T-helper 17 cell (primary cell): ENCODE measurements at regions not wholly inside any gene's neighbourhood (a gene's known extent, or its start where the extent isn't known, plus 50 kb on each side); places are given as distances from the start of the nearest gene placed in this dataset.

ENCODE experiments used
- ATAC-seq: fragments of 150-1000 bp; cut with Tn5 transposase; 2 replicates; pipeline ENCODE4 v1.10.0; 2021; ENCODE audit warnings: mild to moderate bottlenecking, moderate library complexity
- DNase-seq, 3 donors: peaks; one replicate each; pipeline versions ENCODE4 v3.0.0 to v3.0.0-alpha.2; 2020 to 2021
- H3K9me3 ChIP-seq: one replicate; pipeline ENCODE4 v1.7.0; 2013; ENCODE audit warnings: low read length, mild to moderate bottlenecking; ENCODE audit not compliant: control insufficient read depth, poor library complexity, severe bottlenecking
- H3K27ac Mint-ChIP-seq: one replicate; pipeline ENCODE4 v1.8.0; 2022; ENCODE audit warnings: mild to moderate bottlenecking, moderate library complexity, mixed read lengths
- H3K27me3 Mint-ChIP-seq: one replicate; pipeline ENCODE4 v1.8.0; 2022; ENCODE audit warnings: mixed read lengths
- H3K36me3 Mint-ChIP-seq: one replicate; pipeline ENCODE4 v1.8.0; 2022; ENCODE audit warnings: low read depth, mixed read lengths
- H3K4me1 Mint-ChIP-seq: one replicate; pipeline ENCODE4 v1.8.0; 2022; ENCODE audit warnings: mild to moderate bottlenecking, mixed read lengths
- H3K4me3 Mint-ChIP-seq: one replicate; pipeline ENCODE4 v1.8.0; 2022; ENCODE audit warnings: mild to moderate bottlenecking, moderate library complexity, mixed read lengths

DNA sequence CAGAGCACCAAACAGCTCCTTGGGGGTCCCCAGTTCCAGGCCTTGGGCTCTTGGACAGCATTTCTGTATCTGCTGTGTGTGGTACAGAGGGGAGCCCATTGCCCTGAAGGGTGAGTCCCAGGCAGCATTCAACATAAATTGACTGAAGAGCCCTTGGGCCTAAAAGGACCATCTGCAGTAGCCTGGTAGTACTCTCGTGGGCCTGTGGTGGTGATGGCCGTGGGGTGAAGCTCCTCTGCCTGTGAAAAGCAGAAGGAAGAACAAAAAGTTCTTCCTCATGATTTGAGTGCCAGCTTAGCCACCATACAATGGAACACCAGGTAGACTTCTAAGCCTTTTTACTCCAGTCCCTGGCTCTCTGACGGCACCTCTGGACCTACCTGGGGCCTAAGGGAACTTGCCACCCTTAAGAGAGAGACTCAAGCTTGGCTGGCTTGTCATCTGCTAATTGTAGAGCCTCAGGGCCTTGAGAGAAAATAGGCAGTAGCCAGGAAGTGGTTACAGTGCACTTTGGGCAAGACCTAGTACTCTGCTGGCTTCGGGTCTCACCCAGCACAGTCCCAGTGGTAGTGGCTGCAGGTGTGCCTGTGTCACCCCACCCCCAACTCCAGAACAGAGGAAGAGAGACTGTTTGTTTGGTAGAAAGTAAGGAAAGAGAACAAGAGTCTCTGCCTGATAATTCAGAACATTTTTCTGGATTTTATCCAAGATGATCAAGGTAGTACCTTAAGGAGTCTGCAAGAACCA is 84.6 kb upstream of the CERS6 start:
- Mint-ChIP-seq H3K27ac (no peak overlapping the region), H3K4me1 (peaks cover 2% of the 10 kb centered on the region), H3K36me3 (no peaks in the 10 kb centered on the region), H3K27me3 (no peaks in the 10 kb centered on the region), H3K4me3 (no peak overlapping the region)
- DNase-seq (no peak), ATAC-seq (no peak)
- no peaks in the 10 kb centered on the region for H3K9me3 ChIP-seq

DNA sequence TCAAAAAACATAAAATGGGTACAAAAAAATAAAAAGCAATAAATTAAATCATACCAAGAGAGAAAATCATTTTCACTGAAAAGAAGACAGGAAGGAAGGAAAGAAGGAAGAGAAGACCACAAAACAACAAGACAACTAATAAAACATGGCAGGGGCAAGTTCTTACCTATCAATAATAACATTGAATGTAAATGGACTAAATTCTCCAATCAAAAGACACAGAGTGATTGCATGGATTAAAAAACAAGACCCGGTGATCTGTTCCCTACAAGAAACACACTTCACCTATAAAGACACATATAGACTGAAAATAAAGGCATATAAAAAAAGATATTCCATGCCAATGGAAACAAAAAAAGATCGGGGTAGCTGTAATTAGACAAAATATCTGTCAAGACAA is 82.6 kb upstream of the CERS6 start:
- Mint-ChIP-seq H3K27me3 (no peaks in the 10 kb centered on the region), H3K4me1 (peaks cover 2% of the 10 kb centered on the region), H3K27ac (no peak overlapping the region), H3K36me3 (no peaks in the 10 kb centered on the region), H3K4me3 (no peak overlapping the region)
- H3K9me3 ChIP-seq, result no peaks in the 10 kb centered on the region
- no peak for ATAC-seq
- no peak for DNase-seq

DNA sequence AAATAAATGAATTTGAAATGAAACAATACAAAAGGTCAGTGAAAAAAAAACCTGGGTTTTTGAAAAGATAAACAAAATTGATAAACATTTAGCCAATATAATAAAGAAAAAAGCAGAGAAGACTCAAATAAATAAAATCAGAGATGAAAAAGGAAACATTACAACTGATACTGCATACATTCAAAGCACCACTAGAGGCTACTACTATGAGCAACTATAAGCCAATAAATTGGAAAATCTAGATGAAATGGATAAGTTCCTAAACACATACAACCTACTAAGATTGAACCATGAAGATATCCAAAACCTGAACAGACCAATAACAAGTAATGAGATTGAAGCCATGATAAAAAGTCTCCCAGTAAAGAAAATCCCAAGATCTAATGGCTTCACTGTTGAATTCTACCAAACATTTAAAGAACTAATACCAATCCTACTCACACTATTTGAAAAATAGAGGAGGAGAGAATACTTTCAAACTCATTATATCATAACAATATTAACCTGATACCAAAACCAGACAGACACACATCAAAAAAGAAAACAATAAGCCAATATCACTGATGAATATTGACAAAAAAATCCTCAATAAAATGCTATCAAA is 80.8 kb upstream of the CERS6 start:
- no peak overlapping the region for H3K27ac Mint-ChIP-seq
- ATAC-seq, result no peak
- H3K4me1 Mint-ChIP-seq, result peaks cover 2% of the 10 kb centered on the region
- no peak for DNase-seq
- H3K9me3 ChIP-seq, result no peaks in the 10 kb centered on the region
- H3K27me3 Mint-ChIP-seq, result no peaks in the 10 kb centered on the region
- no peaks in the 10 kb centered on the region for H3K36me3 Mint-ChIP-seq
- H3K4me3 Mint-ChIP-seq, result no peak overlapping the region

DNA sequence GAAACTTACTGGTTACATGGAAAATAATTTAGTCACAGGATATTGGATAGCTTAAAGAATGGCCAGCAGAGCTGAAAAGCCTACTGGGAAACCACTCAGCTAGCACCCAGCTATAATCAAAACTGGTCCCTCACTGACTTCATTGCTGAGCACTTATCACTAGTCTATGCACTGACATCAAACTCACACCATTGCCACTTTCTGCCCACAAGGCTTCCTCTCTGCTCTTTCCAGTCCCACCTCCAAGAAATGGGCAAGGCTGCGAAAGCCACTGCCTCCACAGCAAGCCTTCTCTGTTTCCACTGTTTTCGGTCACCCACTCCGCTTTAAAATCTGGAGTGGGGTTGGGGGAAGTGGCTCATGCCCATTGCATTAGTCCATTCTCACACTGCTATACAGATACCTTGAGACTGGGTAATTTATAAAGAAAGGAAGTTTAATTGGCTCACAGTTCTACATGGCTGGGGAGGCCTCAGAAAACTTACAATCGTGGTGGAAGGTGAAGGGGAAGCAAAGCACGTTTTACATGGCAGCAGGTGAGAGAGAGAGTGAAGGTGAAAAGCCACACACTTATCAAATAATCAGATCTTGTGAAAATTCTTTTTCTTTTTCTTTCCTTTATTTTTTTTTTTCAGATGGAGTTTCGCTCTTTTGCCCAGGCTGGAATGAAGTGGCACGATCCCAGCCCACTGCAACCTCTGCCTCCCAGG is 77.0 kb upstream of the CERS6 start:
- H3K27me3 Mint-ChIP-seq, result no peaks in the 10 kb centered on the region
- H3K9me3 ChIP-seq, result no peaks in the 10 kb centered on the region
- DNase-seq (no peak), ATAC-seq (no peak)
- H3K4me1 Mint-ChIP-seq, result no peaks in the 10 kb centered on the region
- H3K4me3 Mint-ChIP-seq, result no peak overlapping the region
- H3K27ac Mint-ChIP-seq, result no peak overlapping the region
- H3K36me3 Mint-ChIP-seq, result peaks cover 1% of the 10 kb centered on the region

DNA sequence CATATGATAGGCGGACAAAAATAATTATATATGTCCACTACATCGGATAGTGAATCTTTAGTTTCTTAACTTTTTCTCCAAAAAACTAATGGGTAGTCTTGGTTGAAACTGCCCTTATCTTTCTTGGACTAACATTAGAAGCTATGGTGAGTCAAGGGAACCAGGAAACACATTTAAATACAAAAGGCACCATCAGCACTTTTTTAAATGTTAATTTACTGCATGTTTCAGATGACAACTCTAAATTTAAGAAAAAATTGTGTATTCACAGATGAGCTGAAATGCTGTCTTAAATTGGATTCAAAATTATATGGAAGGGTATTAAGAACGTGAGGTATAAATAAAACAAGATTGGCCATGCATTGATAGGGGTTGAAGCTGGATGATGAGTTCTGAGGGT is 75.6 kb upstream of the CERS6 start:
- H3K36me3 Mint-ChIP-seq, result peaks cover 3% of the 10 kb centered on the region
- ATAC-seq (no peak), DNase-seq (no peak)
- no peak overlapping the region for H3K4me3 Mint-ChIP-seq
- no peaks in the 10 kb centered on the region for H3K4me1 Mint-ChIP-seq
- no peaks in the 10 kb centered on the region for H3K9me3 ChIP-seq
- H3K27me3 Mint-ChIP-seq, result no peaks in the 10 kb centered on the region
- H3K27ac Mint-ChIP-seq, result no peak overlapping the region

DNA sequence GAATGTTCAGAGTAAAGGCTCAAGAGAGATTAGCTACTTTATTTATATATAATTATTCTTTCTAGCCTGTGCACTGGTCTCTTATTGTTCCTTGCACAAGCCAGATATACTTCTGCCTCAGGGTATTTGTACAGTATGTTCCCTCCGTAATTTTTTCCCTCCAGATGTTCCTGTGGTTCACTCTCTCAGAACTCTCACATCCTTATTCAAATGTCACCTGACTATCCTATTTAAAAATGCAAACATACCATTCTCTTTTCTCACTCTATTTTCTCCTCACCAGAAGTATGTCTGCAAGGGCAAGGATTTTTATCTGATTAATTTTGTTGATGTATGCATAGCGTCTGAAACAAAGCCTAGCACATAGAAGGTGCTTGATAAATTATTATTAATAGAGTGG is 64.0 kb upstream of the CERS6 start:
- no peaks in the 10 kb centered on the region for H3K27me3 Mint-ChIP-seq
- DNase-seq (no peak), ATAC-seq (no peak)
- no peak overlapping the region for H3K4me3 Mint-ChIP-seq
- H3K27ac Mint-ChIP-seq, result no peak overlapping the region
- H3K36me3 Mint-ChIP-seq, result no peaks in the 10 kb centered on the region
- no peaks in the 10 kb centered on the region for H3K4me1 Mint-ChIP-seq
- H3K9me3 ChIP-seq, result no peaks in the 10 kb centered on the region

DNA sequence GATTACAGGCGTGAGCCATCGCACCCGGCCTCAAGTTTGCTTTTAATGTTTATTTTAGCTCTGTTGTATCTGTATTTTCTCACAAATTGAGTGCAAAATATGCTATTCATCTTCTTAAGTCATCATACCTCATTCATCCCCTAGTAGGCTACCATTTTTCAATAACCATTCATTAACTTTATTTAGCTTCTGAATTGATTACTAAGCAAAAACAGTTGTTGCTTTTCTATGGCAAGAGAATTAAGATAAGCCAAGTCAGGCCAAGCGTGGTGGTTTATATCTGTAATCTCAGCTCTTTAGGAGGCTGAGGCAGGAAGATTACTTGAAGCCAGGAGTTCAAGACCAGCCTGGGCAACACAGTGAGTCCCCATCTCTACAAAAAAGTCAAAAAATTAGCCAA is 63.3 kb upstream of the CERS6 start:
- Mint-ChIP-seq H3K36me3 (no peaks in the 10 kb centered on the region), H3K27ac (no peak overlapping the region), H3K4me1 (no peaks in the 10 kb centered on the region), H3K27me3 (no peaks in the 10 kb centered on the region), H3K4me3 (no peak overlapping the region)
- no peaks in the 10 kb centered on the region for H3K9me3 ChIP-seq
- ATAC-seq (no peak), DNase-seq (no peak)

DNA sequence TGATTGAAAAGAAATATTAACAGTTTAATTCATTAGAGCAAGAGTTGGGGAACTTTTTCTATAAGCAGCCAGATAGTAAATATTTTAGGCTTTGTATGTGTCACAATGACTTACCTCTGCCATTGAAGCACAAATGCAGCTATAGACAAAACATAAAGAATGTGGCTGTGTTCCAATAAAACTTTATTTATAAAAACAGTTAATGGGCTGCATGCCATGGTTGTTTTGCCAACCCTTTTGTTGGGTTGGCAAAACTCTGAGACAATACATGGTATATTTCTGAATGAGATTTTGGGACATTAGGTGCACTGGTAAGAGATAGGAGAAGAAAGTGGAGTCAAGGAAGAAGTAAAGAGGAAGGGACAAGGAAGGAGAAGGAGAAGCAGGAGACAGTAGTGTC is 61.8 kb upstream of the CERS6 start:
- H3K36me3 Mint-ChIP-seq, result no peaks in the 10 kb centered on the region
- no peaks in the 10 kb centered on the region for H3K4me1 Mint-ChIP-seq
- H3K27me3 Mint-ChIP-seq, result no peaks in the 10 kb centered on the region
- no peaks in the 10 kb centered on the region for H3K9me3 ChIP-seq
- ATAC-seq, result no peak
- no peak for DNase-seq
- no peak overlapping the region for H3K27ac Mint-ChIP-seq
- no peak overlapping the region for H3K4me3 Mint-ChIP-seq

DNA sequence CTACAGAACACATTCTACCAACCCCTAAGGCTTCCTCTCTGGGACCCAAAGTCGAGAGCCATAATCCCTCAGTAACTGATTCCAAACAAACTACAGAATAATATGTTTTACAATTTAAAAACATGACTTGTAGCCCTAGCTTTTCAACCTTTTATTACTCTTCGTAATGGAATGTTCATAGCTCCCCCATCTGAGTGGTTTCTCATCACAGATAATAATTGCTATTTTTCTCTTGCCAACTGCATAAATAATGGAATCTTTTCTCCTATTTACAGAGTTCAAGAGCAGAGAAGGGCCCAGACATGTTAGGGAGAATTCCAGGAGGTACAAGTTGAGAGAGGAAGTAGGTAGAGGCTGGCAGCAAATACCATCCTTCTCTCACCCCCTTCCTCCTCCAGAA is 59.9 kb upstream of the CERS6 start:
- ATAC-seq (no peak), DNase-seq (no peak)
- Mint-ChIP-seq H3K27ac (no peak overlapping the region), H3K36me3 (no peaks in the 10 kb centered on the region), H3K4me1 (no peaks in the 10 kb centered on the region), H3K27me3 (no peaks in the 10 kb centered on the region), H3K4me3 (no peak overlapping the region)
- H3K9me3 ChIP-seq, result no peaks in the 10 kb centered on the region

DNA sequence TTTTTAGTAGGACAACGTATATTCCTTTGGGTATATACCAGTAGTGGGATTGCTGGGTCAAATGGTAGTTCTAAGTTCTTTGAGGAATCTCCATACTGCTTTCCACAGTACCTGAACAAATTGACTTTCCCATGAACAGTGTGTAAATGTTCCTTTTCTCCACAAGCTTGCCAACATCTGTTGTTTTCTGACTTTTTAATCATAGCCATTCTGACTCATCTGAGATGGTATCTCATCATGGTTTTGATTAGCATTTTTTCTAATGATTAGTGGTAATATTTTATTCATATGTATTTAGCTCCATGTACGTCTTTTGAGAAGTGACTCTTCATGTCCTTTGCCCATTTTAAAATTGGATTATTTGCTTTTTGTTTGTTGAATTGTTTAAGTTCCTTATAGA is 58.4 kb upstream of the CERS6 start:
- Mint-ChIP-seq H3K27ac (no peak overlapping the region), H3K4me3 (no peak overlapping the region), H3K36me3 (no peaks in the 10 kb centered on the region), H3K27me3 (peaks cover 5% of the 10 kb centered on the region), H3K4me1 (no peaks in the 10 kb centered on the region)
- no peaks in the 10 kb centered on the region for H3K9me3 ChIP-seq
- no peak for ATAC-seq
- no peak for DNase-seq

DNA sequence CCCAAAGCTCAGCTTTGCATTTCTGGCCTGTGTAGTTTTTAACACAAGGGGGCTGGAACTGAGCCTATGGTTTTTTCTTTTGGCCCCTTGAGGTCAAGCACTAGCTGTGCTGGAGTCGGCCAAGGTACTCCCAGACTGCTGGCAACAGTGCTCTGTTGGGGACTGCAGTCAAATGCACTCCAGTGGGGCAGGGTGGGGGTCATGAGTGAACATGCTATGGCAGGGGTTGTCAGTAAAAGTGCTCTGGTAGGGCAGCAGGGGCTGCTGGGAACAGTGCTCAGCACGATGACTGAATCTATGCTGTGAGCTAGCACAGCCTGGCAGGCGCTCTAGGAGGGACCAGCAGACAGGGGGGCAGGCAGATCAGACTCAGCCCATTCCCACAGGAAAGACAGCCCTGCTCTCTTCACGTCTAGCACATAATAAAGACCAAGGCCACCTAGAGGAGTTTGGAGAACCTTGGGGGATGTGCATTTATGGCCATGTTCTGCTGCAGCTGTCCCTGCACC is 55.0 kb upstream of the CERS6 start:
- H3K4me1 Mint-ChIP-seq, result no peaks in the 10 kb centered on the region
- H3K9me3 ChIP-seq, result no peaks in the 10 kb centered on the region
- DNase-seq (no peak), ATAC-seq (no peak)
- H3K4me3 Mint-ChIP-seq, result no peak overlapping the region
- no peak overlapping the region for H3K27ac Mint-ChIP-seq
- H3K36me3 Mint-ChIP-seq, result no peaks in the 10 kb centered on the region
- peaks cover 5% of the 10 kb centered on the region for H3K27me3 Mint-ChIP-seq

DNA sequence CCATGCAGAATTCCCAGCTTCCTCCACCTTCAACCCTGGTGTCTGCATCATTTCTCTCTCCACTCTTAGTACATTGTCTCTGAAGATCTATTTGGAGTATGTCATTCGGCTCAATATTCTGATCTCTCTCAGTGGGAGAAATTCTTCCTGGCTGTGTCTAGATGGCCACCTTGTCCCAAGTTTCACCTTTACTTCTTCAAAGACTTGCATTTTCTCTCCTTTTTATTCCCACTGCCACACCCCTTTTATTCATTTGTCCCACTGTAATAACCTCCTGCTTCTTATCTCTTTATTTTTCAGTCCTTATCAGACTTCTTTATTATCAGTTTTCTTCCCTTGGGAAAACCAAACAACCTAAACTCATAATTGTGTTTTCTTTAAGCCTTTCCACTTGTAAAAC is 54.3 kb upstream of the CERS6 start:
- no peaks in the 10 kb centered on the region for H3K36me3 Mint-ChIP-seq
- no peaks in the 10 kb centered on the region for H3K9me3 ChIP-seq
- H3K4me3 Mint-ChIP-seq, result no peak overlapping the region
- H3K27ac Mint-ChIP-seq, result no peak overlapping the region
- ATAC-seq, result no peak
- no peaks in the 10 kb centered on the region for H3K4me1 Mint-ChIP-seq
- no peak for DNase-seq
- H3K27me3 Mint-ChIP-seq, result peaks cover 5% of the 10 kb centered on the region

DNA sequence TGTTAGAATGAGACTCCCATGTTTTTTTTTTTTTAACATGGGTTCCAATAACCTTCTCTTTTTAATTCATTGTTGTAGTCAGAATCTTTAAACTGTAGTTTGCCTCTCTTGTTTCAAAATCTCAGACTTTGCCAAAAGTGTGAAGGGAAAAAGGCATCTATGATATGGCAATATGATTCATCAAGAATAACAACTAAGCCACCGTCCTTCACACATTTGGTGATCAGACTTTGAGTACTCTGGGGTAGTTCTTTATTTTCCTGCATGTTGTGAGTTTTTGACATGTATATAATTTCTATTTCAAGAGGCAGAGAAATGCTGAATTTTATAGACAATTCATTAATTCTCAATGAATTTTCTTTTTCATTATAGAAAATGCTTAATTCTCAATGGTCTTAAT is 53.5 kb upstream of the CERS6 start:
- ATAC-seq (no peak), DNase-seq (no peak)
- Mint-ChIP-seq H3K27ac (no peak overlapping the region), H3K36me3 (no peaks in the 10 kb centered on the region), H3K27me3 (peaks cover 5% of the 10 kb centered on the region), H3K4me3 (no peak overlapping the region), H3K4me1 (no peaks in the 10 kb centered on the region)
- H3K9me3 ChIP-seq, result no peaks in the 10 kb centered on the region

DNA sequence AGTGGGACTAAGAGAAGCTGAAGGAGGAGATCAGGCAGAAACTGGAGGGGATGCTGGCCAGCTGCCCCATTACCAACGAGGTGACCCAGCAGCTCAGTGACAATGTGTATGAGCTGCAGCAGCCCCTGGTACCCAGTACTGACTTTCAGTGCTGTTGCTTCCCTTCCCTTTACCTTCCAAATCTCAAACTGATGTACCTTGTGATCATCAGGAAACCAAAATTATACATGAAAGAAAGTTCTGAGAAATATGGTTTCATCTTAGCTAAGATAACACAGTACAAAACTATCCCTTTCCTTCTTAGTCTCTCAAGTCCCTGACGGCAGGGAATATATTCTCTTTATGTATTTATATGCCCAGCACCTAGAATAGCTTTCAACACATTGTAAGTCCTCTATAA is 52.3 kb upstream of the CERS6 start:
- peaks cover 5% of the 10 kb centered on the region for H3K27me3 Mint-ChIP-seq
- no peak overlapping the region for H3K4me3 Mint-ChIP-seq
- no peaks in the 10 kb centered on the region for H3K9me3 ChIP-seq
- DNase-seq (no peak), ATAC-seq (no peak)
- no peaks in the 10 kb centered on the region for H3K4me1 Mint-ChIP-seq
- H3K27ac Mint-ChIP-seq, result no peak overlapping the region
- no peaks in the 10 kb centered on the region for H3K36me3 Mint-ChIP-seq
